ENCODE measurements at regions not wholly inside any gene's neighbourhood (a gene's known extent, or its start where the extent isn't known, plus 50 kb on each side); places are given as distances from the start of the nearest gene placed in this dataset.

DNA sequence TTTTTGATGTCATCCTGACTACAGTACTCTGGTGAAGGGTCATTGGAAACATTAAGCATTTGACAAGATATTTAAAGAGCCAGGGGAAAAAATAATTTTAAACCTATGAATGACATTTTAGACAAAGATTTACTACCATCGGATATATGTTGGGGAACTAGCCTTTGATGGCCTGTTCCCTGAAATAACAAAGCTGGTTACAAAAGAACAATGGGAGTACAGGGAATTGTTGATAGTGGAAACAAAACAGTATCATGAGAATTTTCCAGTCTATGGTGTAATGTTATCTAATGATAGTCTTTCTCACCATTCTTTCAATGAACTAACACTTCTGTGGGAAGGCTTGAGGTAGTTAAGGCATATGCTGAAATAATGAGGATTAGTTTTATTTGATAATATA is 125.9 kb upstream of the KLHL4 start:
- no peaks in the 10 kb centered on the region for H3K9me3 ChIP-seq
- intact Hi-C loops (cut with micrococcal nuclease; ENCODE audit: unreplicated experiment) = no loop called here
- no peaks in the 10 kb centered on the region for H3K36me3 Mint-ChIP-seq (ENCODE audit: insufficient read depth, unreplicated experiment)
- ChIA-PET CTCF (no interaction called here), POLR2A (no interaction called here)
- BruUV-seq (replicated peaks) = no TSS peak
- H3K4me3 ChIP-seq (ENCODE audit: low read depth, low read length) = no peak overlapping the region
- H3K27ac Mint-ChIP-seq (ENCODE audit: unreplicated experiment) = no peak overlapping the region
- no peaks in the 10 kb centered on the region for H3K27me3 Mint-ChIP-seq (ENCODE audit: insufficient read depth, unreplicated experiment)
- no peak for DNase-seq
- no peak overlapping the region for H3K4me3 Mint-ChIP-seq (ENCODE audit: unreplicated experiment)
- H3K36me3 ChIP-seq (ENCODE audit: control insufficient read depth, insufficient read depth, low read length) = no peaks in the 10 kb centered on the region
- H3K4me1 Mint-ChIP-seq (ENCODE audit: low read depth, unreplicated experiment) = no peaks in the 10 kb centered on the region
- no peaks in the 10 kb centered on the region for H3K9me3 Mint-ChIP-seq (ENCODE audit: unreplicated experiment)
- H3K4me1 ChIP-seq = no peaks in the 10 kb centered on the region
- TF ChIP-seq, protein P1, sequence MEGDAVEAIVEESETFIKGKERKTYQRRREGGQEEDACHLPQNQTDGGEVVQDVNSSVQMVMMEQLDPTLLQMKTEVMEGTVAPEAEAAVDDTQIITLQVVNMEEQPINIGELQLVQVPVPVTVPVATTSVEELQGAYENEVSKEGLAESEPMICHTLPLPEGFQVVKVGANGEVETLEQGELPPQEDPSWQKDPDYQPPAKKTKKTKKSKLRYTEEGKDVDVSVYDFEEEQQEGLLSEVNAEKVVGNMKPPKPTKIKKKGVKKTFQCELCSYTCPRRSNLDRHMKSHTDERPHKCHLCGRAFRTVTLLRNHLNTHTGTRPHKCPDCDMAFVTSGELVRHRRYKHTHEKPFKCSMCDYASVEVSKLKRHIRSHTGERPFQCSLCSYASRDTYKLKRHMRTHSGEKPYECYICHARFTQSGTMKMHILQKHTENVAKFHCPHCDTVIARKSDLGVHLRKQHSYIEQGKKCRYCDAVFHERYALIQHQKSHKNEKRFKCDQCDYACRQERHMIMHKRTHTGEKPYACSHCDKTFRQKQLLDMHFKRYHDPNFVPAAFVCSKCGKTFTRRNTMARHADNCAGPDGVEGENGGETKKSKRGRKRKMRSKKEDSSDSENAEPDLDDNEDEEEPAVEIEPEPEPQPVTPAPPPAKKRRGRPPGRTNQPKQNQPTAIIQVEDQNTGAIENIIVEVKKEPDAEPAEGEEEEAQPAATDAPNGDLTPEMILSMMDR (IDR thresholded peaks at IDR 0.05; ENCODE audit: insufficient read depth in 1 of 2, low read depth in 1 of 2, low read length in 1 of 2, severe bottlenecking in 1 of 2, unreplicated experiment in 1 of 2) = no peak
- no peaks in the 10 kb centered on the region for H3K27me3 ChIP-seq (replicated peaks; ENCODE audit: control insufficient read depth, insufficient read depth, low read length)

DNA sequence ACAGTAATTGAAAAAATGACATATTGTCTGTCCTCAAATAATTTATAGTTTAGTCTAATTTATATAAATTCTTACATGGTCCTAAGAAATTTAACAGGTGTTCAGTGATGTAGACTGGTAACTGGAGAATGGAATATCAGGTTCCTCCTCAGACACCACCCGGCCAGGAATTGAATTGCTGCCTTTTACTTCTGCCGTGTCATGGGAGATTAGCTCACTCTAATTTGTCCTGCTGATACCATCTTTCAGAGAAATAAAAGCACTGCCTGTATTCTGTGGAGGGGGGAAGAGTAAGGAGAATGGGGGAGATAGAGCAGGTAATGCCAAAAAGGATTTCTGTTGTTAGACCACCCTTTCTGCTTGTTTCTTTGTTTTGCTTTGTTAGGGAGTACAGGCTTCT is 125.2 kb upstream of the KLHL4 start:
- H3K36me3 ChIP-seq (ENCODE audit: control insufficient read depth, insufficient read depth, low read length) = no peaks in the 10 kb centered on the region
- H3K4me1 ChIP-seq = no peaks in the 10 kb centered on the region
- H3K9me3 Mint-ChIP-seq (ENCODE audit: unreplicated experiment) = no peaks in the 10 kb centered on the region
- no TSS peak for BruUV-seq (replicated peaks)
- POLR2A ChIA-PET = no interaction called here
- intact Hi-C loops (cut with micrococcal nuclease; ENCODE audit: unreplicated experiment) = no loop called here
- DNase-seq = no peak
- H3K27me3 Mint-ChIP-seq (ENCODE audit: insufficient read depth, unreplicated experiment) = no peaks in the 10 kb centered on the region
- H3K36me3 Mint-ChIP-seq (ENCODE audit: insufficient read depth, unreplicated experiment) = no peaks in the 10 kb centered on the region
- H3K4me1 Mint-ChIP-seq (ENCODE audit: low read depth, unreplicated experiment) = no peaks in the 10 kb centered on the region
- H3K27me3 ChIP-seq (replicated peaks; ENCODE audit: control insufficient read depth, insufficient read depth, low read length) = no peaks in the 10 kb centered on the region
- TF ChIP-seq, protein P1 (IDR thresholded peaks at IDR 0.05; ENCODE audit: insufficient read depth in 1 of 2, low read depth in 1 of 2, low read length in 1 of 2, severe bottlenecking in 1 of 2, unreplicated experiment in 1 of 2) = no peak
- CTCF ChIA-PET = no interaction called here
- no peak overlapping the region for H3K4me3 Mint-ChIP-seq (ENCODE audit: unreplicated experiment)
- no peak overlapping the region for H3K4me3 ChIP-seq (ENCODE audit: low read depth, low read length)
- H3K9me3 ChIP-seq = no peaks in the 10 kb centered on the region
- no peak overlapping the region for H3K27ac Mint-ChIP-seq (ENCODE audit: unreplicated experiment)

DNA sequence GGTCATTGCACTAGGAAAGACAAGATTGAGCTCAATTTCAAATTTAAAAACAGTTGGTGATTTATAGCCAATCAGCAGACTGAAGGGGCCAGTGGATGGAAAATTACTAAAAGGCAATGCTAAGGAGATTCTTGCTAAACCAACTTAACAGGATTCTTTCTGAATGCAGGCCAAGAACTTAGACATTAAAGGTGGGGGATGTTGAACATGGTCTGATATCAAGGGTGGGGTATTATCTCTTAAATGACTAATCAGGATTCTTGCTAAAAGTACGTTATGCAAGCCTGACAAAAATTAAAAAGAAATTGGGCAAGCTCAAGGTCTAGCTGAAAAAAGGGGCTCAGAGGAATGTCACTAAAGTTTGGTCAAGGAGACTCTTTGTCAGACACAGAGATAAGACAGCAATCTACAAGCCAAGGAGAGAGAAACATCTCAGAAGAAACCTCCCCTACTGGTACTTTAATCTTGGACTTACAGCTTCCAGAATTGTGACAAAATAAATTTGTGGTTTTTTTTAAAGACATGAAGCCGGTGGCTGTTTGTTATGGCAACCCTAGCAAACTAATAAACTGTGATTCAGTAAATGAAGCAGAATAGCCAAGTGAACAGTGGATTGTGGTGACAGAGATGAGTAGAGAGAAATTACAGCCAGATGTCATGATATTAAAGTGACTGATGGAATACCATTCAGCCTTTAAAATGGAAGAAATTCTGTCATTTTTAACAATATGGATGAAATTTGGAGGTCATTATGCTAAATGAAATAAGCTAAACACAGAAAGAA is 120.3 kb upstream of the KLHL4 start:
- intact Hi-C loops (cut with micrococcal nuclease; ENCODE audit: unreplicated experiment) = no loop called here
- H3K36me3 ChIP-seq (ENCODE audit: control insufficient read depth, insufficient read depth, low read length) = no peaks in the 10 kb centered on the region
- H3K36me3 Mint-ChIP-seq (ENCODE audit: insufficient read depth, unreplicated experiment) = no peaks in the 10 kb centered on the region
- no peak overlapping the region for H3K4me3 Mint-ChIP-seq (ENCODE audit: unreplicated experiment)
- CTCF ChIA-PET = no interaction called here
- H3K9me3 ChIP-seq = no peaks in the 10 kb centered on the region
- H3K27ac Mint-ChIP-seq (ENCODE audit: unreplicated experiment) = no peak overlapping the region
- no peak overlapping the region for H3K4me3 ChIP-seq (ENCODE audit: low read depth, low read length)
- BruUV-seq (replicated peaks) = no TSS peak
- H3K27me3 ChIP-seq (replicated peaks; ENCODE audit: control insufficient read depth, insufficient read depth, low read length) = no peaks in the 10 kb centered on the region
- POLR2A ChIA-PET = interaction anchor here (0.6 kb wide), 1 partner anchor 315 kb away, joined by 3 read pairs; no protein-coding TSS in a partner anchor
- H3K27me3 Mint-ChIP-seq (ENCODE audit: insufficient read depth, unreplicated experiment) = no peaks in the 10 kb centered on the region
- no peaks in the 10 kb centered on the region for H3K9me3 Mint-ChIP-seq (ENCODE audit: unreplicated experiment)
- no peak for DNase-seq
- TF ChIP-seq, protein P1 (IDR thresholded peaks at IDR 0.05; ENCODE audit: insufficient read depth in 1 of 2, low read depth in 1 of 2, low read length in 1 of 2, severe bottlenecking in 1 of 2, unreplicated experiment in 1 of 2) = no peak
- H3K4me1 Mint-ChIP-seq (ENCODE audit: low read depth, unreplicated experiment) = no peaks in the 10 kb centered on the region
- H3K4me1 ChIP-seq = no peaks in the 10 kb centered on the region
